Heart left ventricle (tissue), 16 donors: ENCODE measurements at regions not wholly inside any gene's neighbourhood (a gene's known extent, or its start where the extent isn't known, plus 50 kb on each side); places are given as distances from the start of the nearest gene placed in this dataset.

Experiments
- ATAC-seq, 4 donors: fragments of 200-7000 bp; cut with Tn5 transposase; one replicate each; pipeline ENCODE4 v1.9.1; 2020 to 2022; ENCODE audit warnings: moderate library complexity in 4 of 4, mild to moderate bottlenecking in 3 of 4, moderate number of reproducible peaks in 1 of 4
- DNase-seq, 5 donors: peaks; one replicate each; pipeline ENCODE4 v3.0.0-alpha.2; 2020
- H3K27ac ChIP-seq, 12 donors: fragments of 200-600 bp; sonication (generic) in 4 of 12; one replicate each; pipeline versions ENCODE4 v1.5.0 to v1.8.0; 2016 to 2022; ENCODE audit warnings: mild to moderate bottlenecking in 2 of 12
- H3K27me3 ChIP-seq, 9 donors: fragments of 200-600 bp; sonication (generic) in 2 of 9; one replicate each; pipeline versions ENCODE4 v1.5.1 to v1.8.0; 2016 to 2022; ENCODE audit warnings: mild to moderate bottlenecking in 3 of 9
- H3K36me3 ChIP-seq, 9 donors: fragments of 200-600 bp; sonication (generic) in 2 of 9; one replicate each; pipeline versions ENCODE4 v1.5.0 to v1.8.0; 2018 to 2022; ENCODE audit warnings: mild to moderate bottlenecking in 2 of 9
- H3K4me1 ChIP-seq, 12 donors: fragments of 200-600 bp; sonication (generic) in 4 of 12; one replicate each; pipeline versions ENCODE4 v1.5.0 to v1.8.0; 2016 to 2022; ENCODE audit warnings: mild to moderate bottlenecking in 3 of 12
- H3K4me3 ChIP-seq, 12 donors: fragments of 200-600 bp; sonication (generic) in 4 of 12; one replicate each; pipeline versions ENCODE4 v1.5.0 to v1.8.0; 2017 to 2022; ENCODE audit warnings: mild to moderate bottlenecking in 9 of 12, moderate library complexity in 4 of 12
- H3K9me3 ChIP-seq, 12 donors: fragments of 200-600 bp; sonication (generic) in 4 of 12; one replicate each; pipeline versions ENCODE4 v1.5.0 to v1.8.0; 2016 to 2022; ENCODE audit warnings: mild to moderate bottlenecking in 1 of 12
- CTCF ChIP-seq, 12 donors: fragments of 200-600 bp; sonication (generic) in 4 of 12; IDR thresholded peaks; one replicate each; pipeline versions ENCODE4 v1.5.0 to v1.8.0; 2018 to 2022; ENCODE audit warnings: antibody characterized with exemption in 12 of 12, mild to moderate bottlenecking in 5 of 12
- POLR2A ChIP-seq, 2 donors: fragments of 450-650 bp; IDR thresholded peaks; one replicate each; pipeline ENCODE4 v1.6.1; 2017; ENCODE audit warnings: antibody characterized with exemption in 2 of 2, mild to moderate bottlenecking in 2 of 2, moderate library complexity in 2 of 2
- WGBS, 4 donors: extraction: QIAGEN DNeasy Blood & Tissue Kit in 2 of 4; methylation state at CpG; one replicate each; pipeline versions ENCODE4 v1.1.5 to v1.1.7; 2013 to 2018; 5-methylcytosine and 5-hydroxymethylcytosine counted together
- intact Hi-C, 10 donors: fragments of 100-400 bp; cut with DNase I; formaldehyde crosslinking; loops; one replicate each; pipeline versions ENCODE4 v1.11.1 to v1.14.2; 2022
- donor health status: ischemic (EF 13 %, LVEDD 7.1; RV severe dilation, severe dysfunction).
- donor health status: healthy with polysubstance abuse.
- donor health status: DM: no; HTN: yes; CAD: no.
- donor health status: DM: no; HTN: no; CAD: no.
- donor health status: ischemic (EF 25% LVEDD 6.9; RV normal size, moderate dysfunction).
- donor health status: ischemic (EF 25% LVEDD 5.7; RV mildly dilated, moderate dysfunction).
- donor health status: healthy.
- donor health status: DM: yes; HTN: yes; CAD: no.
- donor health status: ischemic (EF 35%, LVEDD 5.7; RV mildly dilated, moderate dysfunction).
- donor health status: nonischemic (EF 11% LVEDD 7.7; RV severe dilation, severe dysfunction).
- donor health status: DM: yes; HTN: yes; CAD: no.
- donor health status: PGD.
- donor health status: ischemic (EF 29% LVEDD 5.4; RV normal size, mild dysfunction).
- donor health status: nonischemic (EF 23%, LVEDD 6.1; RV moderate dilation, normal function).

GRCh38 chr2:163420604-163421003 lies 315.2 kb downstream of the FIGN start:
- H3K36me3 ChIP-seq: no peaks in the 10 kb centered on the region
- H3K4me3 ChIP-seq: no peak overlapping the region
- intact Hi-C loops: no loop called here
- H3K27ac ChIP-seq: no peak overlapping the region
- TF ChIP-seq CTCF (IDR thresholded peaks at IDR 0.05): no peak
- TF ChIP-seq POLR2A (IDR thresholded peaks at IDR 0.05): no peak
- H3K4me1 ChIP-seq: no peaks in the 10 kb centered on the region
- ATAC-seq (no peak), DNase-seq (no peak)
- no peaks in the 10 kb centered on the region for H3K27me3 ChIP-seq
- H3K9me3 ChIP-seq: no peaks in the 10 kb centered on the region
- WGBS, 4 donors: 93 to 97% (median 96%) methylated on average over 2 of the region's 2 CpGs

GRCh38 chr2:163419000-163419830 lies 316.6 kb downstream of the FIGN start:
- intact Hi-C loops: no loop called here
- H3K9me3 ChIP-seq: no peaks in the 10 kb centered on the region
- no peaks in the 10 kb centered on the region for H3K27me3 ChIP-seq
- no peaks in the 10 kb centered on the region for H3K4me1 ChIP-seq
- ATAC-seq (no peak), DNase-seq (no peak)
- TF ChIP-seq CTCF (IDR thresholded peaks at IDR 0.05) (no peak), POLR2A (IDR thresholded peaks at IDR 0.05) (no peak)
- no peak overlapping the region for H3K4me3 ChIP-seq
- no peak overlapping the region for H3K27ac ChIP-seq
- H3K36me3 ChIP-seq: no peaks in the 10 kb centered on the region
- 66 to 72% (median 69%) methylated on average over 4 of the region's 4 CpGs for WGBS, 4 donors

GRCh38 chr2:163417596-163418337 lies 318.0 kb downstream of the FIGN start:
- H3K9me3 ChIP-seq: no peaks in the 10 kb centered on the region
- TF ChIP-seq POLR2A (IDR thresholded peaks at IDR 0.05): no peak
- no peaks in the 10 kb centered on the region for H3K4me1 ChIP-seq
- intact Hi-C loops: no loop called here
- no peak for DNase-seq
- no peaks in the 10 kb centered on the region for H3K27me3 ChIP-seq
- no peak overlapping the region for H3K4me3 ChIP-seq
- 76 to 86% (median 82%) methylated on average over 2 of the region's 2 CpGs for WGBS, 4 donors
- H3K36me3 ChIP-seq: no peaks in the 10 kb centered on the region
- no peak for ATAC-seq
- no peak overlapping the region for H3K27ac ChIP-seq

- 56 to 67% (median 61%) methylated on average over 3 of the region's 3 CpGs for whole genome bisulfite sequencing, 4 donors
These were observed 321.7 kb downstream of the FIGN start for GRCh38 chr2:163414121-163414520.

More at GRCh38 chr2:163414121-163414520, 321.7 kb downstream of the FIGN start:
- no peak overlapping the region for H3K4me3 ChIP-seq
- H3K27me3 ChIP-seq: no peaks in the 10 kb centered on the region
- H3K4me1 ChIP-seq: no peaks in the 10 kb centered on the region
- TF ChIP-seq POLR2A (IDR thresholded peaks at IDR 0.05) (no peak), CTCF (IDR thresholded peaks at IDR 0.05) (no peak)
- ATAC-seq (no peak), DNase-seq (no peak)
- no peaks in the 10 kb centered on the region for H3K36me3 ChIP-seq
- no peak overlapping the region for H3K27ac ChIP-seq
- intact Hi-C loops: no loop called here
- no peaks in the 10 kb centered on the region for H3K9me3 ChIP-seq
